GM12878 (cell line): ENCODE measurements at regions not wholly inside any gene's neighbourhood (a gene's known extent, or its start where the extent isn't known, plus 50 kb on each side); places are given as distances from the start of the nearest gene placed in this dataset.

ENCODE experiments used
- ATAC-seq: fragments of 200-7000 bp; cut with Tn5 transposase; 3 replicates; pipeline ENCODE4 v1.9.1; 2020; ENCODE audit warnings: mild to moderate bottlenecking, moderate library complexity
- BruUV-seq: library from RNA; stranded (reverse); fragments of 400-500 nt; replicated peaks from 2 replicates; lab custom pipeline; 2021; lab: Mats Ljungman, UMichigan
- CTCF ChIA-PET: fragments of 300-600 bp; sonication (Branson Sonifier 250); formaldehyde crosslinking; extraction: SDS; loops from one replicate; lab custom pipeline; 2021; ENCODE audit warnings: inconsistent platforms; lab: Yijun Ruan, JAX
- POLR2A ChIA-PET: fragments of 350-600 bp; formaldehyde crosslinking; extraction: SDS; loops from one replicate; lab custom pipeline; 2021; ENCODE audit warnings: inconsistent platforms; lab: Charles Lee
- RAD21 ChIA-PET: fragments of 300-600 bp; sonication (Branson Sonifier 250); formaldehyde crosslinking; loops from one replicate; lab custom pipeline; 2023; ENCODE audit warnings: antibody characterized with exemption; ENCODE audit not compliant: unreplicated experiment; lab: Charles Lee
- SMC1A ChIA-PET: fragments of 300-600 bp; sonication (Branson Sonifier 250); formaldehyde crosslinking; loops from one replicate; lab custom pipeline; 2023; ENCODE audit not compliant: unreplicated experiment, uncharacterized antibody; lab: Charles Lee
- DNase-seq: peaks from one replicate; pipeline ENCODE4 v3.0.0-alpha.2; 2011; ENCODE audit warnings: low read depth, low spot score
- FAIRE-seq: peaks from 3 replicates; lab custom pipeline; 2011; peaks lifted over from hg19 to GRCh38; lab: Jason Lieb, UNC
- H2AFZ ChIP-seq: 2 replicates; pipeline ENCODE4 v1.6.0; 2011; ENCODE audit warnings: low read depth, low read length, control low read depth; ENCODE audit not compliant: control insufficient read depth
- H3K27ac ChIP-seq: 2 replicates; pipeline ENCODE4 v1.5.1; 2011; ENCODE audit warnings: control low read depth; ENCODE audit not compliant: control insufficient read depth, insufficient read depth
- H3K27me3 ChIP-seq, 2 experiments: replicated peaks in 1 of 2; 2 replicates each; pipeline versions ENCODE4 v1.6.0 to v1.6.1; 2011; ENCODE audit warnings: low read length in 1 of 2; ENCODE audit not compliant: control insufficient read depth in 2 of 2, insufficient read depth in 2 of 2
- H3K36me3 ChIP-seq, 2 experiments: 2 replicates each; pipeline ENCODE4 v1.5.1; 2011; ENCODE audit warnings: low read length in 1 of 2; ENCODE audit not compliant: control insufficient read depth in 2 of 2, insufficient read depth in 2 of 2
- H3K4me1 ChIP-seq: 2 replicates; pipeline ENCODE4 v1.6.1; 2011; ENCODE audit warnings: mild to moderate bottlenecking, low read length, moderate library complexity, mixed read lengths; ENCODE audit not compliant: control insufficient read depth, insufficient read depth
- H3K4me2 ChIP-seq: 2 replicates; pipeline ENCODE4 v1.6.0; 2011; ENCODE audit warnings: control low read depth; ENCODE audit not compliant: control insufficient read depth, insufficient read depth
- H3K4me3 ChIP-seq: fragments of 200-600 bp; sonication (generic); 2 replicates; pipeline ENCODE4 v1.5.1; 2016
- H3K79me2 ChIP-seq: 2 replicates; pipeline ENCODE4 v1.6.0; 2011; ENCODE audit warnings: low read length; ENCODE audit not compliant: control insufficient read depth, insufficient read depth
- H3K9ac ChIP-seq: 2 replicates; pipeline ENCODE4 v1.8.0; 2011; ENCODE audit warnings: low read length, control low read depth, mixed read lengths; ENCODE audit not compliant: control insufficient read depth, insufficient read depth
- H3K9me3 ChIP-seq: replicated peaks from 3 replicates; pipeline ENCODE4 v1.5.1; 2011; ENCODE audit warnings: mild to moderate bottlenecking, low read length; ENCODE audit not compliant: control insufficient read depth, insufficient read depth
- H4K20me1 ChIP-seq: 2 replicates; pipeline ENCODE4 v1.6.0; 2011; ENCODE audit not compliant: control insufficient read depth, insufficient read depth
- CBX5 ChIP-seq: sonication (generic); IDR thresholded peaks from 2 replicates; pipeline ENCODE4 v1.6.1; 2016; ENCODE audit warnings: low read depth, moderate library complexity, mild to moderate bottlenecking, inconsistent platforms
- NFXL1 ChIP-seq: fragments of 450-650 bp; IDR thresholded peaks from 2 replicates; pipeline ENCODE4 v1.6.1; 2017; ENCODE audit warnings: antibody characterized with exemption, mild to moderate bottlenecking, borderline replicate concordance
- SPI1 ChIP-seq: IDR thresholded peaks from 2 replicates; pipeline ENCODE4 v1.6.1; 2011; ENCODE audit warnings: low read depth, mild to moderate bottlenecking, low read length, moderate library complexity, borderline replicate concordance; ENCODE audit not compliant: insufficient read depth
- ZNF207 ChIP-seq: fragments of 450-650 bp; IDR thresholded peaks from 2 replicates; pipeline ENCODE4 v1.6.1; 2014; ENCODE audit warnings: antibody characterized with exemption, mild to moderate bottlenecking, borderline replicate concordance
- WGBS: methylation state at CpG from one replicate; pipeline ENCODE4 v1.1.6; 2016; ENCODE audit warnings: low lambda C conversion rate; ENCODE audit not compliant: insufficient replicate concordance, insufficient coverage; ENCODE audit errors: missing lambda C conversion rate; 5-methylcytosine and 5-hydroxymethylcytosine counted together
- in situ Hi-C: fragments of 300-500 bp; cut with MboI; formaldehyde crosslinking; loops from 9 replicates; pipeline ENCODE4 v1.14.3; 2018; ENCODE audit warnings: mixed read lengths
- intact Hi-C: fragments of 100-400 bp; cut with micrococcal nuclease; formaldehyde crosslinking; loops from one replicate; pipeline ENCODE4 v1.14.2; 2022; ENCODE audit not compliant: unreplicated experiment
- TF ChIP-seq, protein P1 (sequence below): fragments of 450-650 bp; IDR thresholded peaks from 2 replicates; pipeline ENCODE4 v1.6.1; 2014; ENCODE audit warnings: mild to moderate bottlenecking
- TF ChIP-seq, protein P2 (sequence below): IDR thresholded peaks from 2 replicates; pipeline ENCODE4 v1.6.1; 2011; ENCODE audit warnings: borderline replicate concordance, low read depth, mild to moderate bottlenecking, moderate library complexity, mixed read lengths, low read length; ENCODE audit not compliant: insufficient read depth; ENCODE audit errors: extremely low read length
- TF ChIP-seq, protein P3 (sequence below): fragments of 450-650 bp; IDR thresholded peaks from 2 replicates; pipeline ENCODE4 v1.6.1; 2017; ENCODE audit warnings: low read depth, mild to moderate bottlenecking, moderate library complexity

DNA sequence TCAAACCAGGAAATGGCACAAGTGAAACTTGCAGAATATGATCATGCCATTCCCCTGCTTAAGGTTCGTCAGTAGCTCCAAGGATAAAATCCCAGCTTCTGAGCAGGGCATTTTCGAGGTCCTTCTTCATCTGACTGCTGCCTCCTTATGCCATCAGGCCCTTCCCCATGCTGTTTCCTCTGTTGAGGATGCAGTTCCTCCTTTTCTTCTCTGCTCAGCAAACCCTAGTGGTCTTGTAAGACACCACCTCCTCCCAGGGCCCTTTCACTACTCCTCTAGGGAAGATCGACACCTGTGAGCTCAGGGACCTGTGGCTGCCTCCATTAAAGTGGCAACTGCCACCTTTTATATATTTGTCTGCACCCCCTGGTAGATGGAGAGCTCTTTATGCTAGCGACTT is 62.1 kb upstream of the JUN start:
- no peaks in the 10 kb centered on the region for H3K27me3 ChIP-seq
- H3K9me3 ChIP-seq = no peaks in the 10 kb centered on the region
- TF ChIP-seq, protein P1, sequence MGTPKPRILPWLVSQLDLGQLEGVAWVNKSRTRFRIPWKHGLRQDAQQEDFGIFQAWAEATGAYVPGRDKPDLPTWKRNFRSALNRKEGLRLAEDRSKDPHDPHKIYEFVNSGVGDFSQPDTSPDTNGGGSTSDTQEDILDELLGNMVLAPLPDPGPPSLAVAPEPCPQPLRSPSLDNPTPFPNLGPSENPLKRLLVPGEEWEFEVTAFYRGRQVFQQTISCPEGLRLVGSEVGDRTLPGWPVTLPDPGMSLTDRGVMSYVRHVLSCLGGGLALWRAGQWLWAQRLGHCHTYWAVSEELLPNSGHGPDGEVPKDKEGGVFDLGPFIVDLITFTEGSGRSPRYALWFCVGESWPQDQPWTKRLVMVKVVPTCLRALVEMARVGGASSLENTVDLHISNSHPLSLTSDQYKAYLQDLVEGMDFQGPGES = no peak
- TF ChIP-seq, protein P2, sequence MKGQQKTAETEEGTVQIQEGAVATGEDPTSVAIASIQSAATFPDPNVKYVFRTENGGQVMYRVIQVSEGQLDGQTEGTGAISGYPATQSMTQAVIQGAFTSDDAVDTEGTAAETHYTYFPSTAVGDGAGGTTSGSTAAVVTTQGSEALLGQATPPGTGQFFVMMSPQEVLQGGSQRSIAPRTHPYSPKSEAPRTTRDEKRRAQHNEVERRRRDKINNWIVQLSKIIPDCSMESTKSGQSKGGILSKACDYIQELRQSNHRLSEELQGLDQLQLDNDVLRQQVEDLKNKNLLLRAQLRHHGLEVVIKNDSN = no peak
- TF ChIP-seq ZNF207 (no peak), SPI1 (peak; percentile 34; the same call in 1 of the 2 replicates), CBX5 (no peak), NFXL1 (no peak)
- TF ChIP-seq, protein P3, sequence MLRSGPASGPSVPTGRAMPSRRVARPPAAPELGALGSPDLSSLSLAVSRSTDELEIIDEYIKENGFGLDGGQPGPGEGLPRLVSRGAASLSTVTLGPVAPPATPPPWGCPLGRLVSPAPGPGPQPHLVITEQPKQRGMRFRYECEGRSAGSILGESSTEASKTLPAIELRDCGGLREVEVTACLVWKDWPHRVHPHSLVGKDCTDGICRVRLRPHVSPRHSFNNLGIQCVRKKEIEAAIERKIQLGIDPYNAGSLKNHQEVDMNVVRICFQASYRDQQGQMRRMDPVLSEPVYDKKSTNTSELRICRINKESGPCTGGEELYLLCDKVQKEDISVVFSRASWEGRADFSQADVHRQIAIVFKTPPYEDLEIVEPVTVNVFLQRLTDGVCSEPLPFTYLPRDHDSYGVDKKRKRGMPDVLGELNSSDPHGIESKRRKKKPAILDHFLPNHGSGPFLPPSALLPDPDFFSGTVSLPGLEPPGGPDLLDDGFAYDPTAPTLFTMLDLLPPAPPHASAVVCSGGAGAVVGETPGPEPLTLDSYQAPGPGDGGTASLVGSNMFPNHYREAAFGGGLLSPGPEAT = no peak
- ChIA-PET SMC1A (interaction anchor here (1.0 to 1.2 kb wide), 2 partner anchors 11 to 217 kb away, joined by 3 read pairs; no protein-coding TSS in a partner anchor), RAD21 (no interaction called here), POLR2A (interaction anchor here (0.6 to 0.8 kb wide), 2 partner anchors 9 to 105 kb away, joined by 3 to 5 read pairs; no protein-coding TSS in a partner anchor), CTCF (no interaction called here)
- H3K4me2 ChIP-seq = no peak overlapping the region
- no peak overlapping the region for H3K4me3 ChIP-seq
- no peaks in the 10 kb centered on the region for H3K36me3 ChIP-seq
- H2AFZ ChIP-seq = no peak overlapping the region
- 62% methylated on average over 4 of the region's 4 CpGs for WGBS
- DNase-seq (no peak), ATAC-seq (no peak), FAIRE-seq (no peak)
- no peaks in the 10 kb centered on the region for H4K20me1 ChIP-seq
- H3K79me2 ChIP-seq = no peaks in the 10 kb centered on the region
- no peak overlapping the region for H3K9ac ChIP-seq
- BruUV-seq = no TSS peak
- no peaks in the 10 kb centered on the region for H3K4me1 ChIP-seq
- intact Hi-C loops (no loop called here), in situ Hi-C loops (no loop called here)
- no peak overlapping the region for H3K27ac ChIP-seq
